GM12891 (cell line): ENCODE measurements at regions not wholly inside any gene's neighbourhood (a gene's known extent, or its start where the extent isn't known, plus 50 kb on each side); places are given as distances from the start of the nearest gene placed in this dataset.

ENCODE experiments used
- POLR2A ChIP-seq: IDR thresholded peaks from 2 replicates; pipeline ENCODE4 v1.6.1; 2011; ENCODE audit warnings: low read depth, low read length, control low read depth
- POLR2AphosphoS5 ChIP-seq: IDR thresholded peaks from 2 replicates; pipeline ENCODE4 v1.6.1; 2011; ENCODE audit warnings: low read depth, low read length, control low read depth
- TAF1 ChIP-seq: IDR thresholded peaks from 2 replicates; pipeline ENCODE4 v1.6.1; 2011; ENCODE audit warnings: low read depth, low read length, control low read depth

DNA sequence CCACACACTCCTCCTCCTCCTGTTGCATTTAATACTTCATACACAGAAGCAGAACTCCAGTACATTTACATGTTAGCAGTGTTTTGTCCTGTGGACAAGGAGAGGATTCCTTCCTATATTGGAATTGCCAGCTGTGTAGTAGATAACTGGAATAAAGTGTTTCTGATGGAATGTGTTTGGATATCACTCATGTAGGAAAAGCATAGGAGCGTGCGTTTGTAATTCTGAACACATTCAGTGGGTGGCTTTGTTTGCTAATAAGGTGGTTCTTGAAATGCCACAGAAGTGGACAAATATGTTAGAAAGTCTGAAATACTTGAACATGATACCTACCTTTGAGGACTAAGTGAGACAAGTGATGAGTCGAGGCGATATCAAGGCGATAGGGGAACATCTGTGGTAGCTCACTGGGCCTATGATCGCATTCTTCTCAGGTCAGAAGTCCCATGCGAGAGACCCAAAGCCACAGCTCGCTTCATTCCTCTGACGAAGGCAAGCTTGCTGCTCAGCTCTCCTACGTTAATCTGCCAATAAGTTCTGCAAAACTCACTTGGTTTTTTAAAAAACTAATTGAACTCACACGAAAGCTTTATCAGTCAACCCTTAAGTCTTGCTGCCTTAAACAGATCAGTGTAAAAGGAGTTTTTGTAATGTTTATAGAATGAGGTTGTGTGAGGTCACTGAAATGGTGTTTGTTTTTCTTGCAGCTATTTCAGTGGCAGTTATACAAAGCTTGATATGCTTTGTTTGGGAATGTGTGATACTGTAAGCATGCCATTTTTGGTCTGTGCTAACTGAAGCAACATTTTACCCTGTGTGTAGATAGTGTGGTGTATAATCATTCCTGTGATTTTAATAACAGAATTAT, 159.9 kb downstream of the SOX4 start:
- TF ChIP-seq POLR2A (no peak), POLR2AphosphoS5 (no peak), TAF1 (no peak)
